Prostate gland (tissue), 2 donors: ENCODE measurements at regions not wholly inside any gene's neighbourhood (a gene's known extent, or its start where the extent isn't known, plus 50 kb on each side); places are given as distances from the start of the nearest gene placed in this dataset.
A peak's percentile ranks its signal among the peaks of the same experiment; 100 is the strongest.

ENCODE experiments used
- DNase-seq: peaks from one replicate; pipeline ENCODE4 v3.0.0-alpha.2; 2019; ENCODE audit warnings: low spot score
- H3K27ac ChIP-seq, 2 donors: fragments of 200-600 bp; sonication (generic); 2 replicates each; pipeline ENCODE4 v1.5.1; 2017 to 2019
- H3K27me3 ChIP-seq: fragments of 200-600 bp; sonication (generic); replicated peaks from 2 replicates; pipeline ENCODE4 v1.5.1; 2019; ENCODE audit not compliant: insufficient read depth
- H3K36me3 ChIP-seq, 2 donors: fragments of 200-600 bp; sonication (generic); 1 replicate in 1 of 2; 2 replicates in 1 of 2; pipeline versions ENCODE4 v1.5.1 to v1.8.1; 2017 to 2019
- H3K4me1 ChIP-seq: fragments of 200-600 bp; sonication (generic); replicated peaks from 2 replicates; pipeline ENCODE4 v1.5.1; 2019
- H3K4me3 ChIP-seq, 2 donors: fragments of 200-600 bp; sonication (generic); 2 replicates each; pipeline ENCODE4 v1.5.1; 2017 to 2019
- H3K9me3 ChIP-seq: fragments of 200-600 bp; sonication (generic); 2 replicates; pipeline ENCODE4 v1.5.1; 2017
- CTCF ChIP-seq, 4 experiments: fragments of 200-600 bp in 2 of 4; fragments of 450-650 bp in 2 of 4; sonication (generic) in 2 of 4; IDR thresholded peaks; 1 replicate in 3 of 4; 2 replicates in 1 of 4; pipeline ENCODE4 v1.5.1; 2016 to 2019; ENCODE audit warnings: antibody characterized with exemption in 4 of 4, mild to moderate bottlenecking in 2 of 4, moderate library complexity in 2 of 4
- POLR2A ChIP-seq: fragments of 450-650 bp; IDR thresholded peaks from one replicate; pipeline ENCODE4 v1.6.1; 2016; ENCODE audit warnings: antibody characterized with exemption, mild to moderate bottlenecking
- POLR2AphosphoS5 ChIP-seq: sonication (generic); formaldehyde crosslinking; IDR thresholded peaks from one replicate; pipeline ENCODE4 v1.6.1; 2017; ENCODE audit warnings: antibody characterized with exemption
- WGBS: methylation state at CpG from one replicate; pipeline ENCODE4 v1.1.5; 2018; 5-methylcytosine and 5-hydroxymethylcytosine counted together
- intact Hi-C: fragments of 100-400 bp; cut with DNase I; formaldehyde crosslinking; loops from one replicate; pipeline ENCODE4 v1.14.2; 2022

GRCh38 chr22:49632199-49633009 is 195.3 kb downstream of the BRD1 start:
- H3K4me1 ChIP-seq: no peaks in the 10 kb centered on the region
- no peaks in the 10 kb centered on the region for H3K9me3 ChIP-seq
- WGBS: 10% methylated on average over 47 of the region's 51 CpGs
- no peaks in the 10 kb centered on the region for H3K36me3 ChIP-seq
- TF ChIP-seq POLR2AphosphoS5 (no peak), POLR2A (no peak), CTCF (IDR thresholded peaks at IDR 0.05) (peak; percentile 61 to 78 (median 71))
- peak overlapping the region; percentile 12 to 23 for H3K4me3 ChIP-seq
- intact Hi-C loops: loop anchor here (10.0 kb wide), 1 partner anchor 1058 kb away; no protein-coding TSS in a partner anchor
- DNase-seq: peak; percentile 39
- peaks cover 7% of the 10 kb centered on the region for H3K27me3 ChIP-seq
- H3K27ac ChIP-seq: no peak overlapping the region

GRCh38 chr22:49630448-49630946 is 197.2 kb downstream of the BRD1 start:
- 87% methylated on average over 17 of the region's 17 CpGs for WGBS
- TF ChIP-seq POLR2AphosphoS5: no peak
- no peak for TF ChIP-seq CTCF (IDR thresholded peaks at IDR 0.05)
- no peak for TF ChIP-seq POLR2A
- Histone ChIP-seq H3K27ac (no peak overlapping the region), H3K27me3 (peaks cover 4% of the 10 kb centered on the region), H3K9me3 (no peaks in the 10 kb centered on the region), H3K4me3 (no peak overlapping the region), H3K4me1 (no peaks in the 10 kb centered on the region), H3K36me3 (no peaks in the 10 kb centered on the region)
- no peak for DNase-seq
- intact Hi-C loops: loop anchor here (10.0 kb wide), 1 partner anchor 1056 kb away; no protein-coding TSS in a partner anchor

- Histone ChIP-seq H3K9me3 (no peaks in the 10 kb centered on the region), H3K4me1 (no peaks in the 10 kb centered on the region), H3K4me3 (no peak overlapping the region), H3K36me3 (no peaks in the 10 kb centered on the region), H3K27me3 (peaks cover 4% of the 10 kb centered on the region), H3K27ac (no peak overlapping the region)
- WGBS: 82% methylated on average over 16 of the region's 16 CpGs
- DNase-seq: no peak
- intact Hi-C loops: loop anchor here (10.0 kb wide), 1 partner anchor 1055 kb away; no protein-coding TSS in a partner anchor
- TF ChIP-seq POLR2A: no peak
- TF ChIP-seq POLR2AphosphoS5: no peak
- no peak for TF ChIP-seq CTCF (IDR thresholded peaks at IDR 0.05)
Measured at GRCh38 chr22:49629586-49630447, 197.9 kb downstream of the BRD1 start.

- no peaks in the 10 kb centered on the region for H3K36me3 ChIP-seq
- TF ChIP-seq POLR2A (no peak), CTCF (IDR thresholded peaks at IDR 0.05) (no peak), POLR2AphosphoS5 (no peak)
- intact Hi-C loops: no loop called here
- DNase-seq: no peak
- no peak overlapping the region for H3K4me3 ChIP-seq
- peaks cover 4% of the 10 kb centered on the region for H3K27me3 ChIP-seq
- H3K4me1 ChIP-seq: no peaks in the 10 kb centered on the region
- H3K9me3 ChIP-seq: no peaks in the 10 kb centered on the region
- 81% methylated on average over 8 of the region's 8 CpGs for WGBS
- no peak overlapping the region for H3K27ac ChIP-seq
Measured at GRCh38 chr22:49629261-49629570, 198.5 kb downstream of the BRD1 start.
